Gastrocnemius medialis (tissue), 4 donors: ENCODE measurements at regions not wholly inside any gene's neighbourhood (a gene's known extent, or its start where the extent isn't known, plus 50 kb on each side); places are given as distances from the start of the nearest gene placed in this dataset.

Experiments
- POLR2A ChIP-seq, 2 donors: fragments of 450-650 bp; IDR thresholded peaks; one replicate each; pipeline ENCODE4 v1.6.1; 2017; ENCODE audit warnings: antibody characterized with exemption in 2 of 2, mild to moderate bottlenecking in 2 of 2, moderate library complexity in 2 of 2
- TF ChIP-seq, protein P1 (sequence below), 5 experiments: fragments of 450-650 bp in 3 of 5; fragments of 200-600 bp in 2 of 5; sonication (generic) in 2 of 5; IDR thresholded peaks in 4 of 5; conservative IDR thresholded peaks in 1 of 5; 1 replicate in 4 of 5; 2 replicates in 1 of 5; pipeline ENCODE4 v1.5.1; 2016 to 2019; ENCODE audit warnings: antibody characterized with exemption in 5 of 5, mild to moderate bottlenecking in 3 of 5, moderate library complexity in 3 of 5

DNA sequence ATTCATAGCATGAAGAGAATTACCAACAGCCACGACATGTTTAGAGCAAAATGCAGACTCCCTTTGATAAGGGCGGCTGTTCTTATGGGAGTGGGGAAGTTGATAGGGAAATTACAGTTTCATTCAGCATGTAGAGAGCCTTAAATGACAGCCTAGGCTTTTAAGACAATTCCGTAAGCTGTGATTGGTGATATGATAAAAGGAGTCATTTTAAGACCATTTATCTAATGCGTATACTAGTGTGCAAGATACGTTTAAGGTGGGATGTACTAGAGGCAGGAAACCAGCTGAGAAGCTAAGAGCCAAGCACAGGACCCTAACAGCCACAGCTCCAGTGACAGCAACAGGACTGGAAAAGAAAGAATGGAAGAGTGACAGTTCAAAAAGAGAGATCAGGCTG, 102.2 kb upstream of the ZFP42 start:
- TF ChIP-seq, protein P1, sequence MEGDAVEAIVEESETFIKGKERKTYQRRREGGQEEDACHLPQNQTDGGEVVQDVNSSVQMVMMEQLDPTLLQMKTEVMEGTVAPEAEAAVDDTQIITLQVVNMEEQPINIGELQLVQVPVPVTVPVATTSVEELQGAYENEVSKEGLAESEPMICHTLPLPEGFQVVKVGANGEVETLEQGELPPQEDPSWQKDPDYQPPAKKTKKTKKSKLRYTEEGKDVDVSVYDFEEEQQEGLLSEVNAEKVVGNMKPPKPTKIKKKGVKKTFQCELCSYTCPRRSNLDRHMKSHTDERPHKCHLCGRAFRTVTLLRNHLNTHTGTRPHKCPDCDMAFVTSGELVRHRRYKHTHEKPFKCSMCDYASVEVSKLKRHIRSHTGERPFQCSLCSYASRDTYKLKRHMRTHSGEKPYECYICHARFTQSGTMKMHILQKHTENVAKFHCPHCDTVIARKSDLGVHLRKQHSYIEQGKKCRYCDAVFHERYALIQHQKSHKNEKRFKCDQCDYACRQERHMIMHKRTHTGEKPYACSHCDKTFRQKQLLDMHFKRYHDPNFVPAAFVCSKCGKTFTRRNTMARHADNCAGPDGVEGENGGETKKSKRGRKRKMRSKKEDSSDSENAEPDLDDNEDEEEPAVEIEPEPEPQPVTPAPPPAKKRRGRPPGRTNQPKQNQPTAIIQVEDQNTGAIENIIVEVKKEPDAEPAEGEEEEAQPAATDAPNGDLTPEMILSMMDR (IDR thresholded peaks at IDR 0.05 in 4 of 5, conservative IDR thresholded peaks at IDR 0.05 in 1 of 5) = no peak
- no peak for TF ChIP-seq POLR2A (IDR thresholded peaks at IDR 0.05)
